Progenitor cell of endocrine pancreas (in vitro differentiated cells): ENCODE measurements at regions not wholly inside any gene's neighbourhood (a gene's known extent, or its start where the extent isn't known, plus 50 kb on each side); places are given as distances from the start of the nearest gene placed in this dataset.
A peak's percentile ranks its signal among the peaks of the same experiment; 100 is the strongest.

ENCODE experiments used
- DNase-seq: peaks from one replicate; pipeline ENCODE4 v3.0.0; 2021; ENCODE audit warnings: low spot score; ENCODE audit not compliant: unreplicated experiment
- H3K27ac Mint-ChIP-seq: 2 replicates; pipeline ENCODE4 v1.8.0; 2021; ENCODE audit warnings: mild to moderate bottlenecking, moderate library complexity, mixed read lengths
- H3K27me3 Mint-ChIP-seq: 2 replicates; pipeline ENCODE4 v1.8.0; 2021; ENCODE audit warnings: mixed read lengths
- H3K36me3 Mint-ChIP-seq: 2 replicates; pipeline ENCODE4 v1.8.0; 2022; ENCODE audit warnings: mixed read lengths; ENCODE audit not compliant: insufficient read depth
- H3K4me1 Mint-ChIP-seq: 2 replicates; pipeline ENCODE4 v1.8.0; 2021; ENCODE audit warnings: low read depth, mixed read lengths
- H3K4me3 Mint-ChIP-seq: 2 replicates; pipeline ENCODE4 v1.8.0; 2021; ENCODE audit warnings: low read depth, mild to moderate bottlenecking, moderate library complexity, mixed read lengths
- H3K9me3 Mint-ChIP-seq: 2 replicates; pipeline ENCODE4 v1.8.0; 2021; ENCODE audit warnings: low read depth, mixed read lengths
- CTCF ChIP-seq: fragments of 200-600 bp; sonication (generic); IDR thresholded peaks from one replicate; pipeline ENCODE4 v1.5.0; 2021; ENCODE audit warnings: antibody characterized with exemption, mild to moderate bottlenecking; ENCODE audit not compliant: unreplicated experiment

GRCh38 chr2:204265681-204266181 lies 279.5 kb upstream of the PARD3B start:
- peaks cover 3% of the 10 kb centered on the region for H3K36me3 Mint-ChIP-seq
- peaks cover 5% of the 10 kb centered on the region for H3K9me3 Mint-ChIP-seq
- peaks cover 16% of the 10 kb centered on the region for H3K27me3 Mint-ChIP-seq
- no peak for DNase-seq
- H3K4me3 Mint-ChIP-seq, result no peak overlapping the region
- no peak for TF ChIP-seq CTCF
- H3K27ac Mint-ChIP-seq, result peak overlapping the region; percentile 59
- peaks cover 33% of the 10 kb centered on the region for H3K4me1 Mint-ChIP-seq

GRCh38 chr2:204268458-204268857 lies 276.8 kb upstream of the PARD3B start:
- DNase-seq, result no peak
- H3K27me3 Mint-ChIP-seq, result peaks cover 13% of the 10 kb centered on the region
- no peak overlapping the region for H3K27ac Mint-ChIP-seq
- H3K9me3 Mint-ChIP-seq, result peaks cover 7% of the 10 kb centered on the region
- H3K4me1 Mint-ChIP-seq, result peaks cover 30% of the 10 kb centered on the region
- no peak for TF ChIP-seq CTCF
- H3K36me3 Mint-ChIP-seq, result peaks cover 3% of the 10 kb centered on the region
- H3K4me3 Mint-ChIP-seq, result no peak overlapping the region

GRCh38 chr2:204268971-204269370 lies 276.3 kb upstream of the PARD3B start:
- no peak for DNase-seq
- no peak overlapping the region for H3K4me3 Mint-ChIP-seq
- H3K27ac Mint-ChIP-seq, result no peak overlapping the region
- H3K9me3 Mint-ChIP-seq, result peaks cover 7% of the 10 kb centered on the region
- H3K4me1 Mint-ChIP-seq, result peaks cover 27% of the 10 kb centered on the region
- peaks cover 3% of the 10 kb centered on the region for H3K36me3 Mint-ChIP-seq
- peaks cover 13% of the 10 kb centered on the region for H3K27me3 Mint-ChIP-seq
- no peak for TF ChIP-seq CTCF

GRCh38 chr2:204272089-204272488 lies 273.2 kb upstream of the PARD3B start:
- peaks cover 7% of the 10 kb centered on the region for H3K9me3 Mint-ChIP-seq
- no peak for DNase-seq
- no peak overlapping the region for H3K4me3 Mint-ChIP-seq
- H3K36me3 Mint-ChIP-seq, result peaks cover 3% of the 10 kb centered on the region
- H3K4me1 Mint-ChIP-seq, result peaks cover 5% of the 10 kb centered on the region
- no peak overlapping the region for H3K27ac Mint-ChIP-seq
- H3K27me3 Mint-ChIP-seq, result no peaks in the 10 kb centered on the region
- TF ChIP-seq CTCF, result no peak

GRCh38 chr2:204272610-204273287 lies 272.5 kb upstream of the PARD3B start:
- H3K27me3 Mint-ChIP-seq, result no peaks in the 10 kb centered on the region
- H3K4me1 Mint-ChIP-seq, result peaks cover 5% of the 10 kb centered on the region
- no peak for TF ChIP-seq CTCF
- peaks cover 7% of the 10 kb centered on the region for H3K9me3 Mint-ChIP-seq
- peaks cover 3% of the 10 kb centered on the region for H3K36me3 Mint-ChIP-seq
- H3K27ac Mint-ChIP-seq, result no peak overlapping the region
- DNase-seq, result no peak
- H3K4me3 Mint-ChIP-seq, result no peak overlapping the region
